ENCODE measurements at regions not wholly inside any gene's neighbourhood (a gene's known extent, or its start where the extent isn't known, plus 50 kb on each side); places are given as distances from the start of the nearest gene placed in this dataset.

DNA sequence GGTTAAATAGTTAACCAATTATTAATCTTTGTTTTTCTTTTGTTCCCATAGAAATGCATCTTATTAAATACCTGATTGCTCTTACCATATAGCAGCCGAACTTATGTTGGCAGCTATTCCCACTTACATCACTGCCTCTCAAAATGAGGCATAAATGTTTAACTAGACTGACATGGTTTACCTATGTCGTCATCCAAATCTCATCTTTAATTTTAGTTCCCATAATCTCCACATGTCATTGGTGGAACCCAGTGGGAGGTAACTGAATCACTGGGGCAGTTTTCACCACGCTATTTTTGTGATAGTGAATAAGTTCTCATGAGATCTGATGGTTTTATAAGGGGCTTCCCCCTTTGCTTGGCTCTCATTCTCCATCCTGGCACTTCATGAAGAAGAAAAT, 499.2 kb upstream of the ATP2B1 start:
- TF ChIP-seq SP1 (IDR thresholded peaks at IDR 0.05), result no peak
- no peak for TF ChIP-seq YY1 (IDR thresholded peaks at IDR 0.05)
- TF ChIP-seq TAF1 (conservative IDR thresholded peaks at IDR 0.05), result no peak
- TF ChIP-seq, protein P1, sequence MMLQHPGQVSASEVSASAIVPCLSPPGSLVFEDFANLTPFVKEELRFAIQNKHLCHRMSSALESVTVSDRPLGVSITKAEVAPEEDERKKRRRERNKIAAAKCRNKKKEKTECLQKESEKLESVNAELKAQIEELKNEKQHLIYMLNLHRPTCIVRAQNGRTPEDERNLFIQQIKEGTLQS (IDR thresholded peaks at IDR 0.05), result no peak
- no peak for TF ChIP-seq HNF4G (IDR thresholded peaks at IDR 0.05)
- TF ChIP-seq FOXA1 (IDR thresholded peaks at IDR 0.05), result no peak
- TF ChIP-seq, protein P2, sequence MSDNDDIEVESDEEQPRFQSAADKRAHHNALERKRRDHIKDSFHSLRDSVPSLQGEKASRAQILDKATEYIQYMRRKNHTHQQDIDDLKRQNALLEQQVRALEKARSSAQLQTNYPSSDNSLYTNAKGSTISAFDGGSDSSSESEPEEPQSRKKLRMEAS (IDR thresholded peaks at IDR 0.05), result no peak
- TF ChIP-seq GABPA (IDR thresholded peaks at IDR 0.05 in 1 of 2, conservative IDR thresholded peaks at IDR 0.05 in 1 of 2), result no peak
- no peak for DNase-seq (ENCODE audit: low spot score)
- peaks cover 0 to 4% (median 0%) of the 10 kb centered on the region in 4 donors for H3K27me3 ChIP-seq (ENCODE audit: control insufficient read depth in 4 of 4, insufficient read depth in 4 of 4, low read length in 3 of 4)
- no peak overlapping the region for H3K9ac ChIP-seq (ENCODE audit: low read depth in 1 of 2, low read length in 2 of 2)
- no peaks in the 10 kb centered on the region for H3K4me1 ChIP-seq (ENCODE audit: control insufficient read depth in 4 of 4, insufficient read depth in 4 of 4, low read length in 3 of 4)
- 87% methylated on average over 3 of the region's 3 CpGs for WGBS
- H3K4me3 ChIP-seq (ENCODE audit: low read depth in 1 of 3, low read length in 3 of 3), result no peak overlapping the region
- peaks cover 0 to 3% (median under 1%) of the 10 kb centered on the region in 4 donors for H3K9me3 ChIP-seq (ENCODE audit: control insufficient read depth in 4 of 4, low read length in 3 of 4)
- no peak overlapping the region for H3K27ac ChIP-seq (ENCODE audit: low read depth in 1 of 2, low read length in 2 of 2)
- H3K36me3 ChIP-seq (ENCODE audit: control insufficient read depth in 4 of 4, insufficient read depth in 3 of 4, low read depth in 1 of 4, low read length in 3 of 4), result no peaks in the 10 kb centered on the region

GRCh38 chr12:90205165-90205564, 496.5 kb upstream of the ATP2B1 start:
- H3K4me1 ChIP-seq (ENCODE audit: control insufficient read depth in 4 of 4, insufficient read depth in 4 of 4, low read length in 3 of 4), result no peaks in the 10 kb centered on the region
- H3K9me3 ChIP-seq (ENCODE audit: control insufficient read depth in 4 of 4, low read length in 3 of 4), result peaks cover 0 to 3% (median under 1%) of the 10 kb centered on the region in 4 donors
- no peaks in the 10 kb centered on the region for H3K36me3 ChIP-seq (ENCODE audit: control insufficient read depth in 4 of 4, insufficient read depth in 3 of 4, low read depth in 1 of 4, low read length in 3 of 4)
- WGBS, result 77% methylated on average over 2 of the region's 2 CpGs
- TF ChIP-seq GABPA (IDR thresholded peaks at IDR 0.05 in 1 of 2, conservative IDR thresholded peaks at IDR 0.05 in 1 of 2) (no peak), HNF4G (IDR thresholded peaks at IDR 0.05) (no peak), FOXA2 (IDR thresholded peaks at IDR 0.05) (no peak), RXRA (IDR thresholded peaks at IDR 0.05) (no peak), HNF4A (conservative IDR thresholded peaks at IDR 0.05) (no peak), YY1 (IDR thresholded peaks at IDR 0.05) (no peak), TAF1 (conservative IDR thresholded peaks at IDR 0.05) (no peak), NR2F2 (IDR thresholded peaks at IDR 0.05) (no peak), FOXA1 (IDR thresholded peaks at IDR 0.05) (no peak), CTCF (IDR thresholded peaks at IDR 0.05; ENCODE audit: low read depth, low read length, missing input control) (no peak), JUND (IDR thresholded peaks at IDR 0.05) (no peak), REST (IDR thresholded peaks at IDR 0.05) (no peak), RAD21 (IDR thresholded peaks at IDR 0.05) (no peak), SP1 (IDR thresholded peaks at IDR 0.05) (no peak), EGR1 (IDR thresholded peaks at IDR 0.05; ENCODE audit: low read depth in 2 of 2) (no peak)
- TF ChIP-seq, protein P3, sequence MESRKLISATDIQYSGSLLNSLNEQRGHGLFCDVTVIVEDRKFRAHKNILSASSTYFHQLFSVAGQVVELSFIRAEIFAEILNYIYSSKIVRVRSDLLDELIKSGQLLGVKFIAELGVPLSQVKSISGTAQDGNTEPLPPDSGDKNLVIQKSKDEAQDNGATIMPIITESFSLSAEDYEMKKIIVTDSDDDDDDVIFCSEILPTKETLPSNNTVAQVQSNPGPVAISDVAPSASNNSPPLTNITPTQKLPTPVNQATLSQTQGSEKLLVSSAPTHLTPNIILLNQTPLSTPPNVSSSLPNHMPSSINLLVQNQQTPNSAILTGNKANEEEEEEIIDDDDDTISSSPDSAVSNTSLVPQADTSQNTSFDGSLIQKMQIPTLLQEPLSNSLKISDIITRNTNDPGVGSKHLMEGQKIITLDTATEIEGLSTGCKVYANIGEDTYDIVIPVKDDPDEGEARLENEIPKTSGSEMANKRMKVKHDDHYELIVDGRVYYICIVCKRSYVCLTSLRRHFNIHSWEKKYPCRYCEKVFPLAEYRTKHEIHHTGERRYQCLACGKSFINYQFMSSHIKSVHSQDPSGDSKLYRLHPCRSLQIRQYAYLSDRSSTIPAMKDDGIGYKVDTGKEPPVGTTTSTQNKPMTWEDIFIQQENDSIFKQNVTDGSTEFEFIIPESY (IDR thresholded peaks at IDR 0.05), result no peak
- TF ChIP-seq, protein P2 (IDR thresholded peaks at IDR 0.05), result no peak
- TF ChIP-seq, protein P1 (IDR thresholded peaks at IDR 0.05), result no peak
- H3K4me3 ChIP-seq (ENCODE audit: low read depth in 1 of 3, low read length in 3 of 3), result no peak overlapping the region
- no peak overlapping the region for H3K27ac ChIP-seq (ENCODE audit: low read depth in 1 of 2, low read length in 2 of 2)
- no peaks in the 10 kb centered on the region for H3K27me3 ChIP-seq (ENCODE audit: control insufficient read depth in 4 of 4, insufficient read depth in 4 of 4, low read length in 3 of 4)
- no peak for DNase-seq (ENCODE audit: low spot score)
- H3K9ac ChIP-seq (ENCODE audit: low read depth in 1 of 2, low read length in 2 of 2), result no peak overlapping the region
